Duodenal mucosa (tissue), 2 donors: ENCODE measurements at regions not wholly inside any gene's neighbourhood (a gene's known extent, or its start where the extent isn't known, plus 50 kb on each side); places are given as distances from the start of the nearest gene placed in this dataset.

Source experiments
- H3K27ac ChIP-seq: one replicate; pipeline ENCODE4 v1.7.0; 2013; ENCODE audit warnings: low read depth, low read length
- H3K27me3 ChIP-seq, 2 donors: one replicate each; pipeline ENCODE4 v1.7.0; 2013; ENCODE audit warnings: low read length in 2 of 2, control low read depth in 1 of 2; ENCODE audit not compliant: insufficient read depth in 2 of 2, control insufficient read depth in 1 of 2
- H3K36me3 ChIP-seq, 2 donors: one replicate each; pipeline ENCODE4 v1.7.0; 2013; ENCODE audit warnings: low read length in 2 of 2, control low read depth in 1 of 2; ENCODE audit not compliant: insufficient read depth in 2 of 2, control insufficient read depth in 1 of 2
- H3K4me1 ChIP-seq, 2 donors: one replicate each; pipeline ENCODE4 v1.7.0; 2013; ENCODE audit warnings: low read length in 2 of 2, control low read depth in 1 of 2; ENCODE audit not compliant: insufficient read depth in 2 of 2, control insufficient read depth in 1 of 2
- H3K4me3 ChIP-seq, 2 donors: one replicate each; pipeline ENCODE4 v1.7.0; 2013; ENCODE audit warnings: low read length in 2 of 2, low read depth in 1 of 2
- H3K9ac ChIP-seq, 2 donors: one replicate each; pipeline ENCODE4 v1.7.0; 2013; ENCODE audit warnings: low read length in 2 of 2, low read depth in 1 of 2
- H3K9me3 ChIP-seq, 2 donors: one replicate each; pipeline ENCODE4 v1.7.0; 2013; ENCODE audit warnings: low read length in 2 of 2, control low read depth in 1 of 2; ENCODE audit not compliant: control insufficient read depth in 1 of 2

DNA sequence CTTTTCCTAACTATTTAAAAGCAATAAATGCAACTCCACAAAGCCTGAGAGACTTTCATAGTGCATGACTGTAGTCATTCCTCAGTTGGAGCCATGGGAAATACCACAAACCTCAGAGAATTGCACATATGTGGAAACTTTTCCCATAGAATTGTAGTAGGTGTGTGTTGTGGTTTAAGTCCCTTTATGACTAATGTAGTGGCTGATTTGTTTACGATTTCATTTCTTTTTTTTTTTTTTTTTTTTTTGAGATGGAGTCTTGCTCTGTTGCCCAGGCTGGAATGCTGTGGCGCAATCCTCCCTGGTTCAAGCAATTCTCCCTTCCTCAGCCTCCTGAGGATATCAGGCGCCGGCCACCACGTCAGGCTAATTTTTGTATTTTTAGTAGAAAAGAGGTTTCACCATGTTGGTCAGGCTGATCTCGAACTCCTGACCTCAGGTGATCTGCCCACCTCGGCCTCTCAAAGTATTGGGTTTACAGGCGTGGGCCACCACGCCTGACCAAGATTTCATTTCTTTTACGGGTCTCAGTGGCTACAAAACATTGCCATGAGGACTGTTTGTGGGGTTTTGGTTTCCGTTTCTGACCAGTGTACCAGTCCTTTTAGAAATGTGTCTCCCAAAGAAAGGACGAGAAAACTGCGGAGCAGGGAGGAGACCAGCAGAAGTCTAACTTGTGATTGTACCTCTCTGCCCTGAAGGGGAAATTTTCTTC lies 212.1 kb upstream of the MARCKS start:
- Histone ChIP-seq H3K9ac (no peak overlapping the region), H3K9me3 (no peaks in the 10 kb centered on the region), H3K4me3 (no peak overlapping the region), H3K36me3 (no peaks in the 10 kb centered on the region), H3K27ac (no peak overlapping the region), H3K4me1 (peaks cover 32 to 41% of the 10 kb centered on the region in 2 donors), H3K27me3 (no peaks in the 10 kb centered on the region)

GRCh38 chr6:113645576-113645970 lies 211.6 kb upstream of the MARCKS start:
- no peak overlapping the region for H3K4me3 ChIP-seq
- H3K27me3 ChIP-seq: no peaks in the 10 kb centered on the region
- H3K36me3 ChIP-seq: no peaks in the 10 kb centered on the region
- H3K9ac ChIP-seq: no peak overlapping the region
- peaks cover 32 to 41% of the 10 kb centered on the region in 2 donors for H3K4me1 ChIP-seq
- H3K9me3 ChIP-seq: no peaks in the 10 kb centered on the region
- no peak overlapping the region for H3K27ac ChIP-seq

- H3K27me3 ChIP-seq: no peaks in the 10 kb centered on the region
- no peak overlapping the region for H3K27ac ChIP-seq
Measured at GRCh38 chr6:113645986-113646385, 211.2 kb upstream of the MARCKS start.

DNA sequence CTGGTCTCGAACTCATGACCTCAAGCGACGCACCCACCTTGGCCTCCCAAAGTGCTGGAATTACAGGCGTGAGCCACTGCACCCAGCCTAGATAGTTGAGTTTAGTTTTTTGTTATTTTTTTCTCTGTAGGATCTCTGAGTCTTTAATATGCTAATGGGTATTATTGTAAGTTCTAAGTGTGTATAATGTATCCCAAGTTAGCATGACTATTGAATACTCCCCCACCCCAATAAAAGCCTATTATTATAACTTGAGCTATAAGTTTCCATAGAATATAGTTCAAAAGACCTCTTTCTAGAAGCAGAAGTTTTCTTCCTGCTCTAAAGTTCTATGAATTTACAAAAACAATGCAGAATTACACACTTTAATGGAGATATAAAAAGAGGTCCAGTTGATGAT lies 210.4 kb upstream of the MARCKS start:
- no peak overlapping the region for H3K9ac ChIP-seq
- no peaks in the 10 kb centered on the region for H3K9me3 ChIP-seq
- H3K27me3 ChIP-seq: no peaks in the 10 kb centered on the region
- H3K4me1 ChIP-seq: peaks cover 32 to 41% of the 10 kb centered on the region in 2 donors
- H3K4me3 ChIP-seq: no peak overlapping the region
- H3K27ac ChIP-seq: no peak overlapping the region
- no peaks in the 10 kb centered on the region for H3K36me3 ChIP-seq

More at GRCh38 chr6:113645986-113646385, 211.2 kb upstream of the MARCKS start:
- H3K4me3 ChIP-seq: no peak overlapping the region
- H3K9me3 ChIP-seq: no peaks in the 10 kb centered on the region
- H3K9ac ChIP-seq: no peak overlapping the region
- no peaks in the 10 kb centered on the region for H3K36me3 ChIP-seq
- H3K4me1 ChIP-seq: peaks cover 32 to 41% of the 10 kb centered on the region in 2 donors

DNA sequence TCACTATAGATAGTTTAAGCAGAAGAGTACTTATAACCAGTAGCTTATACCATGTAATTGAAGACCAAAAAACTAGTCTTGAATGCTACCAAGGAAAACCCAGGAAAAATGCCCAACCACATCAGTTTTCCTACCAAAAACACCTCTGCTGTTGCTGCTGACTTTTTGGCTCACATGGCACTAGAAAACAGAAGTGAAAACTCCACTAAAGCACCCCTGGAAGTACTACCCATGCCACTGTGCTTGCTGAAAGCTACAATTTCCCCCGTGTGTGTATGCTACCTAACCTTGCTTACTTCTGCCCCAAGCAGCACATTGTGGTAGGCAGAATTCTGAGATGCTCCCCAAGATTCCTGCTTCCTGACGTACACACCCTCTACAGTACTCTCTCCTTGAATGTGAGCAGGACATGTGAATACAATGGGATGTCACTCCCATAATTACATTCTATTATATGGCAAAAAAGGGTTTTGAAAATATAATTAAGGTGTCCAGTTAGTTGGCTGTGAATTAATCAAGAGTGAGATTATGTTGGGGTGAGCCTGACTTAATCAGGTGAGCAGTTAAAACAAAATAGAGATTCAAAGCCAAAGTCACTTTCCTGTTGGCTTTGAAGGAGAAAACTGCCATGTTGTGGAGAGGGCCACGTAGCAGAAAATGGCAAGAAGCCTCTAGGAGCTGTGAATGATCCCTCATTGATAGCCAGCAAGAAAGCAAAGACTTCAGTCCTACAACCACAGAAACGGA lies 209.8 kb upstream of the MARCKS start:
- no peak overlapping the region for H3K4me3 ChIP-seq
- peaks cover 29 to 38% of the 10 kb centered on the region in 2 donors for H3K4me1 ChIP-seq
- H3K9me3 ChIP-seq: no peaks in the 10 kb centered on the region
- H3K27ac ChIP-seq: no peak overlapping the region
- H3K9ac ChIP-seq: no peak overlapping the region
- H3K36me3 ChIP-seq: no peaks in the 10 kb centered on the region
- no peaks in the 10 kb centered on the region for H3K27me3 ChIP-seq

DNA sequence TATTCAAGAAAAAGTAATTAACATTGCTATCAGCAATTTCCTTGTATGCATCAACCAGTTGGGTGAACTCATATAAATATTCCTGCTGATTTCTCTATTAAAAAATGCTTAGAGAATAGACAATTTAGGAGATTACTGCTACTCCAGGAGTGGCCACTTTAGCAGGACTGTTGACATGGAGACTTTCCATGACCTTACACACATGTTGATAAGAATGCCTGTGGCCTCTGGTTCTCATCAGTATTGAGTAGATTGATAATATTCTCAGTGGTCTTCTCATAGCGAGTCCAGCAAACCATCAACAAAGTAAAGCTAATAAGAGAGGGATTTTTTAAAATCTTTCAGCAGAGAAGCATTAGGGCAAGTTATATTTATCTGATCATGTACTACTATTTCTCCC lies 208.4 kb upstream of the MARCKS start:
- H3K36me3 ChIP-seq: no peaks in the 10 kb centered on the region
- no peaks in the 10 kb centered on the region for H3K27me3 ChIP-seq
- H3K9ac ChIP-seq: no peak overlapping the region
- H3K9me3 ChIP-seq: no peaks in the 10 kb centered on the region
- H3K4me3 ChIP-seq: peak overlapping the region in 1 of 2 donors; percentile 25
- H3K4me1 ChIP-seq: peaks cover 23 to 25% of the 10 kb centered on the region in 2 donors
- H3K27ac ChIP-seq: no peak overlapping the region

DNA sequence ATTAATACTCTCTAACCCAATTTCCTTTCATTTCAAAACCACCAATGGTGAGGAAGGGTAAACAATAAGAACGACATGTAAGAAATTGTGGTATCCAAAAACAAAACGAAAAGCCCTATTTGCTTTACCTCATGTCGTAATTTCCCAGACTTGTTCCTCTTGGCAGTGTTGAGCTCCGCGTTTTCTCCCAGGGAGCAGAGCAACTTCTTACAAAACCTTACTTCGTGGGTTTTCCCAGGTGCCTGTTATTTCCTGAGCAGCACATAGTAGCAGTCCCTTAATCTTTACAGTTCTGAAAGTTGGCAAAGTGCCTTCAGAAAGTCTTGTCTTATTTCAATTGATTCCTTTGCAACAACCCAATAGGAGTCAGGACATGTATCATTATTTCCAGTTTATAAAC lies 207.9 kb upstream of the MARCKS start:
- Histone ChIP-seq H3K4me1 (peaks cover 23 to 26% of the 10 kb centered on the region in 2 donors), H3K27ac (no peak overlapping the region), H3K9ac (no peak overlapping the region), H3K4me3 (peak overlapping the region; percentile 16 to 25), H3K27me3 (no peaks in the 10 kb centered on the region), H3K36me3 (no peaks in the 10 kb centered on the region), H3K9me3 (no peaks in the 10 kb centered on the region)

- H3K27ac ChIP-seq: no peak overlapping the region
- no peaks in the 10 kb centered on the region for H3K27me3 ChIP-seq
- H3K9ac ChIP-seq: no peak overlapping the region
- H3K4me1 ChIP-seq: peaks cover 19 to 26% of the 10 kb centered on the region in 2 donors
- H3K36me3 ChIP-seq: no peaks in the 10 kb centered on the region
- no peak overlapping the region for H3K4me3 ChIP-seq
- no peaks in the 10 kb centered on the region for H3K9me3 ChIP-seq
Measured at GRCh38 chr6:113649880-113650609, 207.1 kb upstream of the MARCKS start.

DNA sequence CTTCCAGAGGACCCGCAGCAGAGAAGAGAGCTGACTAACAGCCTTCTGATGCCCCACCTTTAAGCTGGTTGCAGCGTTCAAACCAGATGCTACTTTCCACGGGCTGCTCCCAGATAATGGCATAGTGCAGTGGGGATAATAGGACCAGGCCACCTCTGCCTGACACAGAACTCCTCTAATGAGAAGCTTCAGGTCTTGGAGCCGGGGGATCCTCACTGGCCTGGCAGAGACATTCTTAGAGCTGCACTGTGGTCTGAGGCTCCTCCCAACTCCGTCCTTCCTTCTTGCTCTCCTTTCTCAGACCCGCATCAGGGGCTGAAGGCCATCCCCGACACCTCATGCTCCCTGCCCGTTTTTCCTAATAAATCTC lies 206.6 kb upstream of the MARCKS start:
- Histone ChIP-seq H3K27ac (no peak overlapping the region), H3K36me3 (no peaks in the 10 kb centered on the region), H3K4me3 (no peak overlapping the region)

DNA sequence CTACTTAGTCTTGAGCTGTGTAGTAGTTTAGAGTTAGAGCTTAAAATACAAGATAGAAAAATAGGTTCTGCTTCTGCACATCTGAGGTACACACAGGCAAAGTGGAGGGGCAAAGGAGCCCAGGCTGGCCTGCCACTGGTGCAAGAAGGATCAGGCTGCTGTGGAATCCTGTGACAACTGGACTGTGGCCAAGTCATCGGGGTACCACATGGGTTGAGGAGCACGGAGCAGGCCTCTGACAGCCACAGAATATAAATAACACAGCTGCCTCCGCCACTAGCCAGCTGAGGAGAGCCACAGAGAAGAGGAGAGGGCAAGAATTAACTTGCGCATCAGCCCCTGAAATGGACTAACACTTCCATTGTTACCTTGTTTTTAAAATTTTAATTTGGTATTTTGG lies 206.0 kb upstream of the MARCKS start:
- H3K27ac ChIP-seq: no peak overlapping the region
- H3K27me3 ChIP-seq: no peaks in the 10 kb centered on the region
- H3K36me3 ChIP-seq: no peaks in the 10 kb centered on the region
- no peak overlapping the region for H3K4me3 ChIP-seq
- H3K4me1 ChIP-seq: peaks cover 13 to 19% of the 10 kb centered on the region in 2 donors
- no peak overlapping the region for H3K9ac ChIP-seq
- H3K9me3 ChIP-seq: no peaks in the 10 kb centered on the region

More for the DNA sequence above, 206.6 kb upstream of the MARCKS start:
- H3K4me1 ChIP-seq: peaks cover 16 to 20% of the 10 kb centered on the region in 2 donors
- H3K9me3 ChIP-seq: no peaks in the 10 kb centered on the region
- no peak overlapping the region for H3K9ac ChIP-seq
- no peaks in the 10 kb centered on the region for H3K27me3 ChIP-seq
